H1 (cell line): ENCODE measurements at regions not wholly inside any gene's neighbourhood (a gene's known extent, or its start where the extent isn't known, plus 50 kb on each side); places are given as distances from the start of the nearest gene placed in this dataset.

Experiments
- CTCF ChIA-PET: fragments of 300-600 bp; sonication (Branson Sonifier 250); formaldehyde crosslinking; loops from one replicate; lab custom pipeline; 2021; ENCODE audit not compliant: partially characterized antibody; lab: Charles Lee
- POLR2A ChIA-PET: fragments of 300-600 bp; sonication (Branson Sonifier 250); formaldehyde crosslinking; loops from one replicate; lab custom pipeline; 2021; ENCODE audit warnings: inconsistent platforms; ENCODE audit not compliant: partially characterized antibody; lab: Charles Lee
- DNase-seq, 2 experiments: peaks; one replicate each; pipeline versions ENCODE4 v3.0.0 to v3.0.0-alpha.2; 2010 to 2022; ENCODE audit warnings: low spot score in 2 of 2, low read depth in 1 of 2, mixed read lengths in 1 of 2
- FAIRE-seq: peaks from 2 replicates; lab custom pipeline; 2011; peaks lifted over from hg19 to GRCh38; lab: Jason Lieb, UNC
- H2AFZ ChIP-seq: 2 replicates; pipeline ENCODE4 v1.8.1; 2012; ENCODE audit warnings: low read length, inconsistent platforms
- H2AK5ac ChIP-seq: 2 replicates; pipeline ENCODE4 v1.6.1; 2013; ENCODE audit warnings: low read depth, low read length
- H2BK120ac ChIP-seq: replicated peaks from 2 replicates; pipeline ENCODE3; 2013; ENCODE audit warnings: low read depth, low read length, inconsistent platforms
- H2BK12ac ChIP-seq: 2 replicates; pipeline ENCODE4 v1.6.1; 2013; ENCODE audit warnings: low read depth, low read length
- H2BK15ac ChIP-seq: 2 replicates; pipeline ENCODE4 v1.6.1; 2013; ENCODE audit warnings: low read length
- H2BK20ac ChIP-seq: 2 replicates; pipeline ENCODE4 v1.6.1; 2013; ENCODE audit warnings: low read length
- H2BK5ac ChIP-seq: 2 replicates; pipeline ENCODE4 v1.6.1; 2013; ENCODE audit warnings: low read depth, low read length
- H3K14ac ChIP-seq: 2 replicates; pipeline ENCODE4 v1.6.1; 2013; ENCODE audit warnings: inconsistent platforms; ENCODE audit not compliant: insufficient read length
- H3K18ac ChIP-seq: 2 replicates; pipeline ENCODE4 v1.6.1; 2013; ENCODE audit warnings: low read length; ENCODE audit errors: extremely low read depth
- H3K23ac ChIP-seq: 2 replicates; pipeline ENCODE4 v1.6.1; 2013; ENCODE audit warnings: inconsistent platforms; ENCODE audit not compliant: insufficient read length
- H3K23me2 ChIP-seq: 2 replicates; pipeline ENCODE4 v1.6.1; 2013; ENCODE audit warnings: low read depth, low read length
- H3K27ac ChIP-seq: 2 replicates; pipeline ENCODE4 v1.6.1; 2011; ENCODE audit warnings: low read depth, low read length, inconsistent platforms
- H3K27me3 ChIP-seq, 4 experiments: replicated peaks in 1 of 4; 1 replicate in 1 of 4; 2 replicates in 3 of 4; pipeline versions ENCODE4 v1.6.1 to v1.8.1; 2011 to 2013; ENCODE audit warnings: low read length in 3 of 4, mild to moderate bottlenecking in 3 of 4, inconsistent platforms in 2 of 4, mixed read lengths in 2 of 4, moderate library complexity in 1 of 4; ENCODE audit not compliant: control insufficient read depth in 3 of 4, insufficient read depth in 3 of 4; ENCODE audit errors: extremely low read depth in 1 of 4
- H3K36me3 ChIP-seq, 4 experiments: 2 replicates each; pipeline versions ENCODE4 v1.6.1 to v1.8.1; 2011 to 2013; ENCODE audit warnings: mild to moderate bottlenecking in 4 of 4, low read length in 3 of 4, moderate library complexity in 2 of 4, control low read depth in 1 of 4, inconsistent platforms in 1 of 4; ENCODE audit not compliant: insufficient read depth in 4 of 4, control insufficient read depth in 2 of 4
- H3K4ac ChIP-seq: replicated peaks from 2 replicates; pipeline ENCODE3; 2013; ENCODE audit warnings: low read length, low read depth, mixed read lengths, inconsistent platforms; ENCODE audit not compliant: insufficient read length
- H3K4me1 ChIP-seq, 4 experiments: replicated peaks in 1 of 4; 1 replicate in 1 of 4; 2 replicates in 3 of 4; pipeline versions ENCODE4 v1.6.1 to v1.8.1; 2011 to 2013; ENCODE audit warnings: low read length in 3 of 4, inconsistent platforms in 2 of 4, mixed read lengths in 1 of 4; ENCODE audit not compliant: insufficient read depth in 4 of 4, control insufficient read depth in 3 of 4
- H3K4me2 ChIP-seq, 2 experiments: 2 replicates each; pipeline versions ENCODE4 v1.6.1 to v1.8.1; 2011 to 2013; ENCODE audit warnings: low read depth in 2 of 2, low read length in 2 of 2, control low read depth in 1 of 2, inconsistent platforms in 1 of 2, mild to moderate bottlenecking in 1 of 2; ENCODE audit not compliant: insufficient read depth in 1 of 2
- H3K4me3 ChIP-seq, 4 experiments: fragments of 200-600, 300-600 bp in 1 of 4; sonication (generic), shearing (Covaris generic), sonication (Bioruptor Twin) in 1 of 4; 2 replicates each; pipeline versions ENCODE4 v1.5.1 to v1.8.1; 2011 to 2016; ENCODE audit warnings: low read length in 4 of 4, low read depth in 3 of 4, control low read depth in 2 of 4, inconsistent platforms in 2 of 4, mild to moderate bottlenecking in 2 of 4, mixed read lengths in 1 of 4, moderate library complexity in 1 of 4; ENCODE audit not compliant: insufficient read depth in 2 of 4; ENCODE audit errors: extremely low read depth in 1 of 4
- H3K56ac ChIP-seq: replicated peaks from 2 replicates; pipeline ENCODE3; 2013; ENCODE audit warnings: low read depth, mild to moderate bottlenecking, mixed read lengths, low read length, inconsistent platforms; ENCODE audit not compliant: insufficient read length
- H3K79me1 ChIP-seq: 2 replicates; pipeline ENCODE4 v1.6.1; 2013; ENCODE audit warnings: low read depth, low read length, control low read depth
- H3K79me2 ChIP-seq, 2 experiments: 2 replicates each; pipeline versions ENCODE4 v1.6.1 to v1.8.1; 2012 to 2013; ENCODE audit warnings: low read length in 2 of 2, mild to moderate bottlenecking in 2 of 2, inconsistent platforms in 1 of 2; ENCODE audit not compliant: insufficient read depth in 2 of 2, control insufficient read depth in 1 of 2
- H3K9ac ChIP-seq, 4 experiments: replicated peaks in 1 of 4; 1 replicate in 1 of 4; 2 replicates in 3 of 4; pipeline versions ENCODE4 v1.6.1 to v1.8.1; 2011 to 2013; ENCODE audit warnings: low read depth in 3 of 4, low read length in 3 of 4, control low read depth in 2 of 4, mild to moderate bottlenecking in 2 of 4, moderate library complexity in 2 of 4, inconsistent platforms in 1 of 4; ENCODE audit errors: extremely low read depth in 1 of 4
- H3K9me3 ChIP-seq, 2 experiments: 2 replicates each; pipeline versions ENCODE4 v1.6.1 to v1.8.1; 2012 to 2013; ENCODE audit warnings: mild to moderate bottlenecking in 2 of 2, moderate library complexity in 2 of 2, control low read depth in 1 of 2, inconsistent platforms in 1 of 2, low read depth in 1 of 2, low read length in 1 of 2, mixed read lengths in 1 of 2; ENCODE audit not compliant: insufficient read depth in 2 of 2
- H4K20me1 ChIP-seq, 2 experiments: replicated peaks in 1 of 2; 2 replicates each; pipeline versions ENCODE3 to v1.8.1; 2011 to 2013; ENCODE audit warnings: inconsistent platforms in 2 of 2, low read length in 2 of 2, mild to moderate bottlenecking in 1 of 2; ENCODE audit not compliant: insufficient read depth in 2 of 2, control insufficient read depth in 1 of 2
- H4K5ac ChIP-seq: 2 replicates; pipeline ENCODE4 v1.6.1; 2013; ENCODE audit warnings: low read length, low read depth, mixed read lengths, inconsistent platforms; ENCODE audit not compliant: insufficient read length
- H4K8ac ChIP-seq: 2 replicates; pipeline ENCODE4 v1.8.0; 2013; ENCODE audit warnings: mild to moderate bottlenecking, moderate library complexity, low read length, inconsistent platforms; ENCODE audit not compliant: insufficient read depth; ENCODE audit errors: extremely low read depth
- H4K91ac ChIP-seq: replicated peaks from 2 replicates; pipeline ENCODE3; 2013; ENCODE audit warnings: low read length, mixed read lengths, inconsistent platforms; ENCODE audit not compliant: insufficient read length
- CHD7 ChIP-seq: fragments of 300-600 bp; sonication (generic); IDR thresholded peaks from 2 replicates; pipeline ENCODE4 v1.7.1; 2012; ENCODE audit warnings: low read length, moderate library complexity, mild to moderate bottlenecking, inconsistent platforms; ENCODE audit not compliant: insufficient replicate concordance
- WGBS, 2 experiments: shearing (Covaris generic) in 1 of 2; methylation state at CpG; one replicate each; pipeline versions ENCODE4 v1.1.6 to v1.1.7; 2013 to 2015; ENCODE audit warnings: low lambda C conversion rate in 2 of 2, mixed read lengths in 2 of 2, inconsistent platforms in 1 of 2, low coverage in 1 of 2, missing lambda C conversion rate in 1 of 2; ENCODE audit not compliant: insufficient replicate concordance in 2 of 2, insufficient coverage in 1 of 2, insufficient read length in 1 of 2; ENCODE audit errors: extremely low coverage in 1 of 2, missing lambda C conversion rate in 1 of 2; 5-methylcytosine and 5-hydroxymethylcytosine counted together

- Histone ChIP-seq H4K5ac (no peak overlapping the region), H3K27me3 (no peaks in the 10 kb centered on the region), H2BK15ac (no peak overlapping the region), H3K4me2 (no peak overlapping the region), H3K4ac (no peak overlapping the region), H2BK120ac (no peak overlapping the region), H3K79me2 (no peaks in the 10 kb centered on the region), H2AFZ (no peak overlapping the region), H3K4me1 (no peaks in the 10 kb centered on the region), H3K9me3 (peaks cover 95 to 100% of the 10 kb centered on the region in 2 experiments), H4K91ac (no peak overlapping the region), H2AK5ac (no peak overlapping the region), H3K23me2 (no peaks in the 10 kb centered on the region), H4K20me1 (no peaks in the 10 kb centered on the region), H3K23ac (no peak overlapping the region), H3K18ac (no peak overlapping the region), H3K79me1 (no peaks in the 10 kb centered on the region), H4K8ac (no peak overlapping the region; the same call in 1 of the 2 replicates), H3K56ac (no peak overlapping the region), H2BK12ac (no peak overlapping the region), H3K27ac (no peak overlapping the region), H3K14ac (no peak overlapping the region), H2BK5ac (no peak overlapping the region), H2BK20ac (no peak overlapping the region), H3K36me3 (no peaks in the 10 kb centered on the region), H3K9ac (no peak overlapping the region), H3K4me3 (no peak overlapping the region)
- ChIA-PET CTCF (no interaction called here), POLR2A (no interaction called here)
- FAIRE-seq (no peak), DNase-seq (no peak)
- WGBS, 2 experiments, result 84% methylated on average over 11 of the region's 13 CpGs; no CpG with 5 or more reads in 1 of the 2 experiments
- no peak for TF ChIP-seq CHD7
Observed at GRCh38 chr12:34384693-34385092, 362.4 kb downstream of the ALG10 start.
